Astrocyte (in vitro differentiated cells and primary cell): ENCODE measurements at regions not wholly inside any gene's neighbourhood (a gene's known extent, or its start where the extent isn't known, plus 50 kb on each side); places are given as distances from the start of the nearest gene placed in this dataset.

ENCODE experiments used
- DNase-seq: peaks from one replicate; pipeline ENCODE4 v3.0.0-alpha.2; 2010; ENCODE audit warnings: low read depth
- FAIRE-seq: peaks from 2 replicates; lab custom pipeline; 2011; peaks lifted over from hg19 to GRCh38; lab: Jason Lieb, UNC
- H2AFZ ChIP-seq: 2 replicates; pipeline ENCODE4 v1.6.0; 2012; ENCODE audit warnings: low read depth, low read length, inconsistent platforms
- H3K27ac ChIP-seq: 2 replicates; pipeline ENCODE4 v1.5.1; 2011; ENCODE audit warnings: low read depth, low read length, inconsistent platforms
- H3K27me3 ChIP-seq: 2 replicates; pipeline ENCODE4 v1.6.0; 2011; ENCODE audit warnings: low read length, inconsistent platforms; ENCODE audit not compliant: insufficient read depth
- H3K36me3 ChIP-seq: 2 replicates; pipeline ENCODE4 v1.5.1; 2011; ENCODE audit warnings: low read length, inconsistent platforms; ENCODE audit not compliant: insufficient read depth
- H3K4me1 ChIP-seq: 2 replicates; pipeline ENCODE4 v1.5.1; 2011; ENCODE audit warnings: low read length, inconsistent platforms; ENCODE audit not compliant: insufficient read depth
- H3K4me2 ChIP-seq: 2 replicates; pipeline ENCODE4 v1.6.0; 2012; ENCODE audit warnings: low read length, inconsistent platforms
- H3K4me3 ChIP-seq: 2 replicates; pipeline ENCODE4 v1.5.1; 2011; ENCODE audit warnings: low read depth, mild to moderate bottlenecking, low read length, inconsistent platforms; ENCODE audit not compliant: insufficient read depth
- H3K79me2 ChIP-seq: 2 replicates; pipeline ENCODE4 v1.6.0; 2012; ENCODE audit warnings: mild to moderate bottlenecking, low read length, inconsistent platforms; ENCODE audit not compliant: insufficient read depth
- H3K9ac ChIP-seq: 2 replicates; pipeline ENCODE4 v1.6.0; 2012; ENCODE audit warnings: mild to moderate bottlenecking, low read length, inconsistent platforms
- H3K9me3 ChIP-seq: 2 replicates; pipeline ENCODE4 v1.5.1; 2012; ENCODE audit warnings: low read depth, mild to moderate bottlenecking, low read length, inconsistent platforms; ENCODE audit not compliant: insufficient read depth
- H4K20me1 ChIP-seq: 2 replicates; pipeline ENCODE4 v1.6.0; 2012; ENCODE audit warnings: low read length, inconsistent platforms; ENCODE audit not compliant: insufficient read depth
- H3K27ac Mint-ChIP-seq: one replicate; pipeline ENCODE4 v1.8.0; 2021; ENCODE audit warnings: mild to moderate bottlenecking, mixed read lengths; ENCODE audit not compliant: unreplicated experiment
- H3K27me3 Mint-ChIP-seq: one replicate; pipeline ENCODE4 v1.8.0; 2021; ENCODE audit warnings: low read depth, mixed read lengths; ENCODE audit not compliant: unreplicated experiment
- H3K36me3 Mint-ChIP-seq: one replicate; pipeline ENCODE4 v1.8.0; 2021; ENCODE audit warnings: low read depth, mixed read lengths; ENCODE audit not compliant: unreplicated experiment
- H3K4me1 Mint-ChIP-seq: one replicate; pipeline ENCODE4 v1.8.0; 2021; ENCODE audit warnings: low read depth, mixed read lengths; ENCODE audit not compliant: unreplicated experiment
- H3K4me3 Mint-ChIP-seq: one replicate; pipeline ENCODE4 v1.8.0; 2021; ENCODE audit warnings: mild to moderate bottlenecking, moderate library complexity, mixed read lengths; ENCODE audit not compliant: unreplicated experiment
- H3K9me3 Mint-ChIP-seq: one replicate; pipeline ENCODE4 v1.8.0; 2021; ENCODE audit warnings: mild to moderate bottlenecking, mixed read lengths; ENCODE audit not compliant: unreplicated experiment
- CTCF ChIP-seq: IDR thresholded peaks from 2 replicates; pipeline ENCODE4 v1.5.1; 2011; ENCODE audit warnings: low read depth, mild to moderate bottlenecking, inconsistent platforms, low read length, moderate library complexity; ENCODE audit not compliant: insufficient read depth
- EZH2 ChIP-seq: IDR thresholded peaks from 2 replicates; pipeline ENCODE4 v1.6.1; 2012; ENCODE audit warnings: mild to moderate bottlenecking, low read length, inconsistent platforms; ENCODE audit not compliant: insufficient read depth

- H3K9ac ChIP-seq: no peak overlapping the region
- H3K9me3 ChIP-seq: no peaks in the 10 kb centered on the region
- TF ChIP-seq CTCF (no peak), EZH2 (no peak)
- no peak overlapping the region for H3K4me2 ChIP-seq
- no peak overlapping the region for H2AFZ ChIP-seq
- H3K36me3 ChIP-seq: no peaks in the 10 kb centered on the region
- no peak overlapping the region for H3K27ac ChIP-seq
- FAIRE-seq (no peak), DNase-seq (no peak)
- Mint-ChIP-seq H3K4me1 (peaks cover 40% of the 10 kb centered on the region), H3K9me3 (peaks cover 4% of the 10 kb centered on the region), H3K4me3 (no peak overlapping the region), H3K27ac (peak overlapping the region; percentile 83), H3K27me3 (no peaks in the 10 kb centered on the region), H3K36me3 (no peaks in the 10 kb centered on the region)
- no peaks in the 10 kb centered on the region for H3K79me2 ChIP-seq
- H3K4me1 ChIP-seq: peaks cover 15% of the 10 kb centered on the region
- no peak overlapping the region for H3K4me3 ChIP-seq
- no peaks in the 10 kb centered on the region for H4K20me1 ChIP-seq
- H3K27me3 ChIP-seq: no peaks in the 10 kb centered on the region
These were observed 83.7 kb upstream of the IGF1 start for GRCh38 chr12:102564026-102564425.

- H3K27me3 Mint-ChIP-seq: peaks cover 2% of the 10 kb centered on the region
- H3K9me3 Mint-ChIP-seq: peaks cover 4% of the 10 kb centered on the region
- DNase-seq (no peak), FAIRE-seq (no peak)
- peaks cover 15% of the 10 kb centered on the region for H3K4me1 ChIP-seq
- no peaks in the 10 kb centered on the region for H3K27me3 ChIP-seq
- no peak overlapping the region for H3K4me2 ChIP-seq
- no peaks in the 10 kb centered on the region for H3K36me3 ChIP-seq
- no peaks in the 10 kb centered on the region for H3K36me3 Mint-ChIP-seq
- TF ChIP-seq CTCF: no peak
- TF ChIP-seq EZH2: no peak
- H3K79me2 ChIP-seq: no peaks in the 10 kb centered on the region
- no peak overlapping the region for H3K27ac ChIP-seq
- H3K4me3 ChIP-seq: no peak overlapping the region
- H2AFZ ChIP-seq: no peak overlapping the region
- H3K9me3 ChIP-seq: no peaks in the 10 kb centered on the region
- no peak overlapping the region for H3K9ac ChIP-seq
- H3K4me1 Mint-ChIP-seq: peaks cover 33% of the 10 kb centered on the region
- no peak overlapping the region for H3K4me3 Mint-ChIP-seq
- H3K27ac Mint-ChIP-seq: peak overlapping the region; percentile 67
- no peaks in the 10 kb centered on the region for H4K20me1 ChIP-seq
These were observed 82.6 kb upstream of the IGF1 start for GRCh38 chr12:102562836-102563425.

GRCh38 chr12:102551186-102551585 lies 70.8 kb upstream of the IGF1 start:
- H3K36me3 ChIP-seq: no peaks in the 10 kb centered on the region
- H3K9me3 Mint-ChIP-seq: no peaks in the 10 kb centered on the region
- DNase-seq (no peak), FAIRE-seq (no peak)
- no peak overlapping the region for H3K4me3 ChIP-seq
- no peaks in the 10 kb centered on the region for H3K4me1 Mint-ChIP-seq
- H3K27ac ChIP-seq: no peak overlapping the region
- peaks cover 9% of the 10 kb centered on the region for H3K27me3 Mint-ChIP-seq
- TF ChIP-seq CTCF: no peak
- no peak for TF ChIP-seq EZH2
- no peaks in the 10 kb centered on the region for H3K4me1 ChIP-seq
- no peaks in the 10 kb centered on the region for H4K20me1 ChIP-seq
- no peaks in the 10 kb centered on the region for H3K79me2 ChIP-seq
- no peak overlapping the region for H3K27ac Mint-ChIP-seq
- no peak overlapping the region for H3K4me3 Mint-ChIP-seq
- no peak overlapping the region for H2AFZ ChIP-seq
- no peak overlapping the region for H3K9ac ChIP-seq
- H3K36me3 Mint-ChIP-seq: no peaks in the 10 kb centered on the region
- H3K27me3 ChIP-seq: peaks cover 2% of the 10 kb centered on the region
- no peak overlapping the region for H3K4me2 ChIP-seq
- H3K9me3 ChIP-seq: no peaks in the 10 kb centered on the region
